Neural progenitor cell (in vitro differentiated cells): ENCODE measurements at regions not wholly inside any gene's neighbourhood (a gene's known extent, or its start where the extent isn't known, plus 50 kb on each side); places are given as distances from the start of the nearest gene placed in this dataset.

ENCODE experiments used
- DNase-seq: peaks from one replicate; pipeline ENCODE4 v3.0.0-alpha.2; 2016; ENCODE audit warnings: low spot score
- H2AFZ ChIP-seq: fragments of 200-600 bp; sonication (generic); replicated peaks from 2 replicates; pipeline ENCODE4 v1.6.1; 2016; ENCODE audit warnings: antibody characterized with exemption
- H3F3A ChIP-seq: fragments of 200-600 bp; sonication (generic); 2 replicates; pipeline ENCODE4 v1.6.1; 2016; ENCODE audit warnings: antibody characterized with exemption, low read depth
- H3K27ac ChIP-seq: fragments of 200-600 bp; sonication (generic); 2 replicates; pipeline ENCODE4 v1.5.1; 2016; ENCODE audit warnings: mild to moderate bottlenecking
- H3K27me3 ChIP-seq: fragments of 200-600 bp; sonication (generic); 2 replicates; pipeline ENCODE4 v1.6.1; 2016; ENCODE audit warnings: mild to moderate bottlenecking, moderate library complexity
- H3K36me3 ChIP-seq: fragments of 200-600 bp; sonication (generic); 2 replicates; pipeline ENCODE4 v1.5.1; 2016
- H3K4me1 ChIP-seq: fragments of 200-600 bp; sonication (generic); 2 replicates; pipeline ENCODE4 v1.6.1; 2016; ENCODE audit warnings: mixed run types
- H3K4me2 ChIP-seq: fragments of 200-600 bp; sonication (generic); 2 replicates; pipeline ENCODE4 v1.6.1; 2016
- H3K4me3 ChIP-seq: fragments of 200-600 bp; sonication (generic); 2 replicates; pipeline ENCODE4 v1.5.1; 2016
- H3K79me2 ChIP-seq: fragments of 200-600 bp; sonication (generic); 2 replicates; pipeline ENCODE4 v1.6.1; 2016; ENCODE audit warnings: low read depth
- H3K9ac ChIP-seq: fragments of 200-600 bp; sonication (generic); 2 replicates; pipeline ENCODE4 v1.6.1; 2016
- H3K9me3 ChIP-seq: fragments of 200-600 bp; sonication (generic); 2 replicates; pipeline ENCODE4 v1.5.1; 2016; ENCODE audit warnings: low read depth
- H4K20me1 ChIP-seq: fragments of 200-600 bp; sonication (generic); 2 replicates; pipeline ENCODE4 v1.6.1; 2016; ENCODE audit warnings: low read depth
- H3K27ac Mint-ChIP-seq: 3 replicates; pipeline ENCODE4 v1.8.0; 2021; ENCODE audit warnings: mixed read lengths
- H3K27me3 Mint-ChIP-seq: 2 replicates; pipeline ENCODE4 v1.8.0; 2022; ENCODE audit warnings: low read depth, mild to moderate bottlenecking, inconsistent platforms, moderate library complexity, mixed read lengths; ENCODE audit not compliant: insufficient read depth
- H3K36me3 Mint-ChIP-seq: 3 replicates; pipeline ENCODE4 v1.8.0; 2021; ENCODE audit warnings: mixed read lengths
- H3K4me1 Mint-ChIP-seq: 3 replicates; pipeline ENCODE4 v1.8.0; 2021; ENCODE audit warnings: mixed read lengths
- H3K4me3 Mint-ChIP-seq: 3 replicates; pipeline ENCODE4 v1.8.0; 2021; ENCODE audit warnings: mild to moderate bottlenecking, moderate library complexity, mixed read lengths
- H3K9me3 Mint-ChIP-seq: 3 replicates; pipeline ENCODE4 v1.8.0; 2020; ENCODE audit warnings: mixed read lengths
- EZH2 ChIP-seq: fragments of 200-600 bp; sonication (generic); IDR thresholded peaks from 2 replicates; pipeline ENCODE4 v1.6.1; 2017; ENCODE audit warnings: antibody characterized with exemption, mild to moderate bottlenecking, moderate library complexity
- EZH2phosphoT487 ChIP-seq: fragments of 200-600 bp; sonication (generic); IDR thresholded peaks from 2 replicates; pipeline ENCODE4 v1.6.1; 2017; ENCODE audit warnings: antibody characterized with exemption
- TF ChIP-seq, protein P1 (sequence below): fragments of 200-600 bp; sonication (generic); IDR thresholded peaks from 2 replicates; pipeline ENCODE4 v1.5.1; 2017; ENCODE audit warnings: antibody characterized with exemption, mild to moderate bottlenecking

DNA sequence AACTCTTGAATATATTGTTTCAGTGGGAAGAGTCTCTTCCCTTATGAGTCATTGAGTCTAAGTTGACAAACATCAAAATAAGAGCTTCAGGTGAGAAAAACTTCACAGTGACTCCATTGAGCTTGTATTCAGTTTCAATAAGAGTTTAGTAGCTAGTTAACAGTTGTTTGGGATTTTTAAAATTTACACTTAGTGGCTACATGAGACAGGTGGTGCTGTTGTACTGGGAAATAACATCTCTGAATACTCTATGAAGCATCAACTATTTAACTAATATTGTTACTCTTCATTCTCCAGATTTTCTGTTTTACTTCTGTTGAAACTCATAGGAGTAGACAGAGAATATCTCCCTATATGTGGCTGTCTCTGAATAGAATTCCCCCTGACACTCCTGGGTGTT is 1609.1 kb downstream of the C4orf33 start:
- Histone ChIP-seq H3K27ac (no peak overlapping the region), H2AFZ (no peak overlapping the region), H3K9me3 (no peaks in the 10 kb centered on the region), H3K79me2 (no peaks in the 10 kb centered on the region), H3K4me3 (no peak overlapping the region), H3K4me1 (no peaks in the 10 kb centered on the region), H3F3A (no peaks in the 10 kb centered on the region), H3K9ac (no peak overlapping the region), H3K4me2 (no peak overlapping the region), H3K36me3 (no peaks in the 10 kb centered on the region), H3K27me3 (no peaks in the 10 kb centered on the region), H4K20me1 (no peaks in the 10 kb centered on the region)
- Mint-ChIP-seq H3K4me1 (no peaks in the 10 kb centered on the region), H3K9me3 (peaks cover 4% of the 10 kb centered on the region), H3K27me3 (peaks cover 3% of the 10 kb centered on the region), H3K27ac (no peak overlapping the region), H3K4me3 (no peak overlapping the region), H3K36me3 (no peaks in the 10 kb centered on the region)
- DNase-seq, result no peak
- TF ChIP-seq, protein P1, sequence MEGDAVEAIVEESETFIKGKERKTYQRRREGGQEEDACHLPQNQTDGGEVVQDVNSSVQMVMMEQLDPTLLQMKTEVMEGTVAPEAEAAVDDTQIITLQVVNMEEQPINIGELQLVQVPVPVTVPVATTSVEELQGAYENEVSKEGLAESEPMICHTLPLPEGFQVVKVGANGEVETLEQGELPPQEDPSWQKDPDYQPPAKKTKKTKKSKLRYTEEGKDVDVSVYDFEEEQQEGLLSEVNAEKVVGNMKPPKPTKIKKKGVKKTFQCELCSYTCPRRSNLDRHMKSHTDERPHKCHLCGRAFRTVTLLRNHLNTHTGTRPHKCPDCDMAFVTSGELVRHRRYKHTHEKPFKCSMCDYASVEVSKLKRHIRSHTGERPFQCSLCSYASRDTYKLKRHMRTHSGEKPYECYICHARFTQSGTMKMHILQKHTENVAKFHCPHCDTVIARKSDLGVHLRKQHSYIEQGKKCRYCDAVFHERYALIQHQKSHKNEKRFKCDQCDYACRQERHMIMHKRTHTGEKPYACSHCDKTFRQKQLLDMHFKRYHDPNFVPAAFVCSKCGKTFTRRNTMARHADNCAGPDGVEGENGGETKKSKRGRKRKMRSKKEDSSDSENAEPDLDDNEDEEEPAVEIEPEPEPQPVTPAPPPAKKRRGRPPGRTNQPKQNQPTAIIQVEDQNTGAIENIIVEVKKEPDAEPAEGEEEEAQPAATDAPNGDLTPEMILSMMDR, result no peak
- TF ChIP-seq EZH2phosphoT487 (no peak), EZH2 (no peak)

DNA sequence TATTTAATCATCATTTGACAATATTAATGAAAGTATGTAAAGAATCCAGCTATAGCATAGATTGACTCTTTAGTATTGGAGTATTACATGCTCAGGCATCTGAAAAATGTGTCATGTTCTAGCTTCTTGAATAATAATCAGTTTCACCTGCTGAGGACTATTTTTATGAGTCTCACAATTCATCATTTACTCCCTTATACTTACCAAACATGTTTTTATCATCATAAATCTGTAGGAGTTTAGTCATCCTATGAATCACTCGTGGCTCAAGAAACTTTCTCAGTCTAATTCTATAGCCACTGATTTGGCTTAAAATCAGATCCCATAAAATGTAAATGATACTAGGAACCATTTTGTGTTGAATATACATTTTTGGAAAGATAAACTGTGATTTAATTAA is 1616.1 kb downstream of the C4orf33 start:
- Mint-ChIP-seq H3K4me1 (no peaks in the 10 kb centered on the region), H3K4me3 (no peak overlapping the region), H3K27ac (no peak overlapping the region), H3K36me3 (no peaks in the 10 kb centered on the region), H3K27me3 (peaks cover 3% of the 10 kb centered on the region), H3K9me3 (peaks cover 4% of the 10 kb centered on the region)
- Histone ChIP-seq H3K27ac (no peak overlapping the region), H3K9me3 (no peaks in the 10 kb centered on the region), H2AFZ (no peak overlapping the region), H4K20me1 (no peaks in the 10 kb centered on the region), H3K36me3 (no peaks in the 10 kb centered on the region), H3K4me2 (no peak overlapping the region), H3F3A (no peaks in the 10 kb centered on the region), H3K27me3 (no peaks in the 10 kb centered on the region), H3K4me1 (no peaks in the 10 kb centered on the region), H3K4me3 (no peak overlapping the region), H3K9ac (no peak overlapping the region), H3K79me2 (no peaks in the 10 kb centered on the region)
- no peak for TF ChIP-seq EZH2phosphoT487
- TF ChIP-seq, protein P1, result no peak
- TF ChIP-seq EZH2, result no peak
- DNase-seq, result no peak

DNA sequence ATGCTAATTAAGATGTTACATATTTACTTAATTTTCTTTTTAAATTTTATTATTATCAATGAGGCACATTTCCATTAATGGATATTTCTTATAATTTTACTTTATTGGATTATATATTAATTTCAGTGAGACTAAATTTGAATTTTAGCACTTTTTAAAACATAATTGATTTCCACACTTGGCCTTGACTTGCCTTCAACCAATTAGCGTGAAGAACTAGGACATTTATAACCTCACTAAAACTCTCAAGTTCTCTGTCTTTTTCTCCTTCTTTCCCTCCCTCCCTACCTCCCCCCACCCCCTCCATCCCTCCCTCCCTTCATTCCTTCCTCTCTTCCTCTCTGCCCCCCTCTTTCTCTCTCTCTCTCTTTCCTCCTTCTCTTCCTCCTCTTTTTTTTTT is 1618.1 kb downstream of the C4orf33 start:
- H3K9me3 Mint-ChIP-seq, result peaks cover 4% of the 10 kb centered on the region

More for the DNA sequence above, 1618.1 kb downstream of the C4orf33 start:
- Histone ChIP-seq H3K9ac (no peak overlapping the region), H3K79me2 (no peaks in the 10 kb centered on the region), H3K4me2 (no peak overlapping the region), H2AFZ (no peak overlapping the region), H4K20me1 (no peaks in the 10 kb centered on the region), H3K9me3 (no peaks in the 10 kb centered on the region), H3K27me3 (no peaks in the 10 kb centered on the region), H3K4me3 (no peak overlapping the region), H3K4me1 (no peaks in the 10 kb centered on the region), H3K36me3 (no peaks in the 10 kb centered on the region), H3F3A (no peaks in the 10 kb centered on the region), H3K27ac (no peak overlapping the region)
- TF ChIP-seq EZH2 (no peak), EZH2phosphoT487 (no peak)
- TF ChIP-seq, protein P1, result no peak
- Mint-ChIP-seq H3K27me3 (no peaks in the 10 kb centered on the region), H3K36me3 (no peaks in the 10 kb centered on the region), H3K4me3 (no peak overlapping the region), H3K4me1 (no peaks in the 10 kb centered on the region), H3K27ac (no peak overlapping the region)
- DNase-seq, result no peak
